ENCODE measurements at regions not wholly inside any gene's neighbourhood (a gene's known extent, or its start where the extent isn't known, plus 50 kb on each side); places are given as distances from the start of the nearest gene placed in this dataset.
A peak's percentile ranks its signal among the peaks of the same experiment; 100 is the strongest.
"Not testable (repeated sequence)": the region's sequence is repeated elsewhere in the genome, so short reads cannot be mapped to it uniquely, and the experiment has no call there.

- Histone ChIP-seq H3K36me3 (ENCODE audit: control insufficient read depth, insufficient read depth, low read length) (no peaks in the 10 kb centered on the region), H3K27ac (ENCODE audit: insufficient read depth, low read depth, low read length, poor library complexity, severe bottlenecking) (peak overlapping the region; percentile 32), H3K4me3 (ENCODE audit: insufficient read depth, low read depth, low read length) (no peak overlapping the region), H3K27me3 (ENCODE audit: control insufficient read depth, insufficient read depth, low read length, poor library complexity, severe bottlenecking) (no peaks in the 10 kb centered on the region), H3K9me3 (ENCODE audit: control insufficient read depth, low read length) (no peaks in the 10 kb centered on the region), H3K4me1 (ENCODE audit: control insufficient read depth, insufficient read depth, low read length) (peaks cover 14% of the 10 kb centered on the region)
- 79 to 80% methylated on average over 4 of the region's 4 CpGs for WGBS, 2 experiments
Observed at GRCh38 chr5:124504081-124504916, 242.1 kb downstream of the ZNF608 start.

GRCh38 chr5:124502551-124502950, 243.9 kb downstream of the ZNF608 start:
- Histone ChIP-seq H3K27ac (ENCODE audit: insufficient read depth, low read depth, low read length, poor library complexity, severe bottlenecking) (no peak overlapping the region), H3K4me1 (ENCODE audit: control insufficient read depth, insufficient read depth, low read length) (peaks cover 14% of the 10 kb centered on the region), H3K36me3 (ENCODE audit: control insufficient read depth, insufficient read depth, low read length) (no peaks in the 10 kb centered on the region), H3K27me3 (ENCODE audit: control insufficient read depth, insufficient read depth, low read length, poor library complexity, severe bottlenecking) (no peaks in the 10 kb centered on the region), H3K4me3 (ENCODE audit: insufficient read depth, low read depth, low read length) (no peak overlapping the region), H3K9me3 (ENCODE audit: control insufficient read depth, low read length) (no peaks in the 10 kb centered on the region)
- 83 to 85% methylated on average over 5 of the region's 5 CpGs for WGBS, 2 experiments

- not testable (repeated sequence) for H3K27ac ChIP-seq (ENCODE audit: insufficient read depth, low read depth, low read length, poor library complexity, severe bottlenecking); H3K9me3 ChIP-seq (ENCODE audit: control insufficient read depth, low read length); H3K36me3 ChIP-seq (ENCODE audit: control insufficient read depth, insufficient read depth, low read length); H3K4me3 ChIP-seq (ENCODE audit: insufficient read depth, low read depth, low read length); H3K27me3 ChIP-seq (ENCODE audit: control insufficient read depth, insufficient read depth, low read length, poor library complexity, severe bottlenecking)
- 82 to 94% methylated on average over 5 of the region's 5 CpGs for WGBS, 2 experiments
- H3K4me1 ChIP-seq (ENCODE audit: control insufficient read depth, insufficient read depth, low read length): peaks cover 14% of the 10 kb centered on the region
Observed at GRCh38 chr5:124499818-124500217, 246.6 kb downstream of the ZNF608 start.

GRCh38 chr5:124496968-124497367, 249.5 kb downstream of the ZNF608 start:
- not testable (repeated sequence) for H3K9me3 ChIP-seq (ENCODE audit: control insufficient read depth, low read length); H3K36me3 ChIP-seq (ENCODE audit: control insufficient read depth, insufficient read depth, low read length); H3K27me3 ChIP-seq (ENCODE audit: control insufficient read depth, insufficient read depth, low read length, poor library complexity, severe bottlenecking); H3K27ac ChIP-seq (ENCODE audit: insufficient read depth, low read depth, low read length, poor library complexity, severe bottlenecking); H3K4me3 ChIP-seq (ENCODE audit: insufficient read depth, low read depth, low read length); H3K4me1 ChIP-seq (ENCODE audit: control insufficient read depth, insufficient read depth, low read length)
- 70 to 80% methylated on average over 4 of the region's 4 CpGs for WGBS, 2 experiments

GRCh38 chr5:124494540-124495116, 251.8 kb downstream of the ZNF608 start:
- H3K27ac ChIP-seq (ENCODE audit: insufficient read depth, low read depth, low read length, poor library complexity, severe bottlenecking): no peak overlapping the region
- H3K4me1 ChIP-seq (ENCODE audit: control insufficient read depth, insufficient read depth, low read length): no peaks in the 10 kb centered on the region
- H3K27me3 ChIP-seq (ENCODE audit: control insufficient read depth, insufficient read depth, low read length, poor library complexity, severe bottlenecking): no peaks in the 10 kb centered on the region
- 95 to 100% methylated on average over 2 of the region's 2 CpGs for WGBS, 2 experiments
- H3K4me3 ChIP-seq (ENCODE audit: insufficient read depth, low read depth, low read length): no peak overlapping the region
- H3K9me3 ChIP-seq (ENCODE audit: control insufficient read depth, low read length): no peaks in the 10 kb centered on the region
- H3K36me3 ChIP-seq (ENCODE audit: control insufficient read depth, insufficient read depth, low read length): no peaks in the 10 kb centered on the region

- Histone ChIP-seq H3K27ac (ENCODE audit: insufficient read depth, low read depth, low read length, poor library complexity, severe bottlenecking) (no peak overlapping the region), H3K9me3 (ENCODE audit: control insufficient read depth, low read length) (peaks cover 2% of the 10 kb centered on the region), H3K4me1 (ENCODE audit: control insufficient read depth, insufficient read depth, low read length) (no peaks in the 10 kb centered on the region), H3K36me3 (ENCODE audit: control insufficient read depth, insufficient read depth, low read length) (no peaks in the 10 kb centered on the region), H3K27me3 (ENCODE audit: control insufficient read depth, insufficient read depth, low read length, poor library complexity, severe bottlenecking) (no peaks in the 10 kb centered on the region), H3K4me3 (ENCODE audit: insufficient read depth, low read depth, low read length) (no peak overlapping the region)
- WGBS, 2 experiments: 93 to 95% methylated on average over 13 of the region's 13 CpGs
Observed at GRCh38 chr5:124492444-124493224, 253.8 kb downstream of the ZNF608 start.

- H3K4me3 ChIP-seq (ENCODE audit: insufficient read depth, low read depth, low read length); H3K27me3 ChIP-seq (ENCODE audit: control insufficient read depth, insufficient read depth, low read length, poor library complexity, severe bottlenecking); H3K9me3 ChIP-seq (ENCODE audit: control insufficient read depth, low read length); H3K27ac ChIP-seq (ENCODE audit: insufficient read depth, low read depth, low read length, poor library complexity, severe bottlenecking); H3K36me3 ChIP-seq (ENCODE audit: control insufficient read depth, insufficient read depth, low read length); H3K4me1 ChIP-seq (ENCODE audit: control insufficient read depth, insufficient read depth, low read length): not testable (repeated sequence)
- 85 to 95% methylated on average over 2 of the region's 2 CpGs for WGBS, 2 experiments
Observed at GRCh38 chr5:124490315-124490714, 256.1 kb downstream of the ZNF608 start.

GRCh38 chr5:124481419-124481818, 265.0 kb downstream of the ZNF608 start:
- Histone ChIP-seq H3K4me3 (ENCODE audit: insufficient read depth, low read depth, low read length) (no peak overlapping the region), H3K27ac (ENCODE audit: insufficient read depth, low read depth, low read length, poor library complexity, severe bottlenecking) (no peak overlapping the region), H3K27me3 (ENCODE audit: control insufficient read depth, insufficient read depth, low read length, poor library complexity, severe bottlenecking) (no peaks in the 10 kb centered on the region), H3K4me1 (ENCODE audit: control insufficient read depth, insufficient read depth, low read length) (peaks cover 5% of the 10 kb centered on the region), H3K36me3 (ENCODE audit: control insufficient read depth, insufficient read depth, low read length) (no peaks in the 10 kb centered on the region), H3K9me3 (ENCODE audit: control insufficient read depth, low read length) (no peaks in the 10 kb centered on the region)
- WGBS, 2 experiments: 95 to 99% methylated on average over 3 to 4 of the region's 4 CpGs

- WGBS, 2 experiments: 97% methylated on average over 4 of the region's 5 CpGs
- Histone ChIP-seq H3K9me3 (ENCODE audit: control insufficient read depth, low read length) (no peaks in the 10 kb centered on the region), H3K4me3 (ENCODE audit: insufficient read depth, low read depth, low read length) (no peak overlapping the region), H3K27me3 (ENCODE audit: control insufficient read depth, insufficient read depth, low read length, poor library complexity, severe bottlenecking) (no peaks in the 10 kb centered on the region), H3K4me1 (ENCODE audit: control insufficient read depth, insufficient read depth, low read length) (peaks cover 5% of the 10 kb centered on the region), H3K27ac (ENCODE audit: insufficient read depth, low read depth, low read length, poor library complexity, severe bottlenecking) (no peak overlapping the region), H3K36me3 (ENCODE audit: control insufficient read depth, insufficient read depth, low read length) (no peaks in the 10 kb centered on the region)
Observed at GRCh38 chr5:124480964-124481363, 265.5 kb downstream of the ZNF608 start.

- Histone ChIP-seq H3K4me1 (ENCODE audit: control insufficient read depth, insufficient read depth, low read length) (peaks cover 5% of the 10 kb centered on the region), H3K9me3 (ENCODE audit: control insufficient read depth, low read length) (no peaks in the 10 kb centered on the region), H3K36me3 (ENCODE audit: control insufficient read depth, insufficient read depth, low read length) (no peaks in the 10 kb centered on the region), H3K4me3 (ENCODE audit: insufficient read depth, low read depth, low read length) (no peak overlapping the region), H3K27ac (ENCODE audit: insufficient read depth, low read depth, low read length, poor library complexity, severe bottlenecking) (no peak overlapping the region), H3K27me3 (ENCODE audit: control insufficient read depth, insufficient read depth, low read length, poor library complexity, severe bottlenecking) (no peaks in the 10 kb centered on the region)
- WGBS, 2 experiments: 88 to 91% methylated on average over 1 of the region's 1 CpG
Observed at GRCh38 chr5:124480022-124480421, 266.4 kb downstream of the ZNF608 start.

Measured in ectodermal cell (in vitro differentiated cells).